NAMALWA (cell line): ENCODE measurements at regions not wholly inside any gene's neighbourhood (a gene's known extent, or its start where the extent isn't known, plus 50 kb on each side); places are given as distances from the start of the nearest gene placed in this dataset.
"Not testable (repeated sequence)": the region's sequence is repeated elsewhere in the genome, so short reads cannot be mapped to it uniquely, and the experiment has no call there.

Experiments
- DNase-seq: peaks from one replicate; pipeline ENCODE4 v3.0.0-alpha.2; 2015; ENCODE audit warnings: low spot score

DNA sequence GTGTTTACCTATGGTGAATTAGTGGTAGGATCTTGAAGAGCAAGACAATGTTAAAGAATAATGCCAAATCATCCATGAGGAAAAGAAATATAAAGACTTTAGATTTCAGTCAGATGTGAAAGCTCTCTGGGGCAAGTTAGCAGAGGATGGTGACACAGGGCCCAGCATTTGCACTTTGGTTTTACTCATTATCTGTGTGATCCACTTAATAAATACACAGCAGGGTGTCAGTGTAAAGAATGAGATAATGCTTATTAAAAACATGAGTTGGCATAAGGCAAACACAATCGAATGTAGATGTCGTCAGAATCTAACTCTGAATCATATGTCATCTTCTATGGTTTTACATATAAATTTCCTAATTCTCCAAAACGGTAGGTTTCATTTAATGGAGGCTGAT lies 130.4 kb upstream of the PREP start:
- DNase-seq = no peak

DNA sequence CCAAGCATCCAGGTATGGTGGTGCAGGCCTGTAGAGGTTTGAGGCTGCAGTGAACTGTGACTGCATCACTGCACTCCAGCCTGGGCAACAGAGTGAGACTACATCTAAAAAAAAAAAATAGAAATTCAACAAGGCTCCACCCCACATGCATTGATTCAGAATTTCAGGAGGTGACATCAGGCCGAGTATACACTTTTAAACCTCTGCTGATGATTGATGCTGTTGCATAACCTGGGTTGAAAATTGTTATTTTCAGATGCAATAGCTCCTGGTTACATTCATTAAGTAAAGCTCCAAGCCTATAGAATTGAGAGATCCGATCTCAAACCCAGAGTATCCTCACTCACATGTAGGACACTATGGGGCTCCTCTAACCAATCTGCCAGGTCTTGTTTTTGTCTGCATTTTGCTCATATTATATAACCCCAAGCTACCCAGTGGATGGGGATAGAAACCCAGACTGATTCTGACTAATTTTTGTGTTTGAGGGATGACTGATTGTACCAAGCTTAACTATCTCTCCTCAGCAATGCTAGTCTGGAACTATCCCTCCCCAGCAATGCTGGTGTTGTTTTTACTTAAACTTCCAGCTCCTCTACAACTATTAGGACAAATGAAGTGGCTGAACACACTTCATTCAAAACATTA lies 123.5 kb upstream of the PREP start:
- no peak for DNase-seq

DNA sequence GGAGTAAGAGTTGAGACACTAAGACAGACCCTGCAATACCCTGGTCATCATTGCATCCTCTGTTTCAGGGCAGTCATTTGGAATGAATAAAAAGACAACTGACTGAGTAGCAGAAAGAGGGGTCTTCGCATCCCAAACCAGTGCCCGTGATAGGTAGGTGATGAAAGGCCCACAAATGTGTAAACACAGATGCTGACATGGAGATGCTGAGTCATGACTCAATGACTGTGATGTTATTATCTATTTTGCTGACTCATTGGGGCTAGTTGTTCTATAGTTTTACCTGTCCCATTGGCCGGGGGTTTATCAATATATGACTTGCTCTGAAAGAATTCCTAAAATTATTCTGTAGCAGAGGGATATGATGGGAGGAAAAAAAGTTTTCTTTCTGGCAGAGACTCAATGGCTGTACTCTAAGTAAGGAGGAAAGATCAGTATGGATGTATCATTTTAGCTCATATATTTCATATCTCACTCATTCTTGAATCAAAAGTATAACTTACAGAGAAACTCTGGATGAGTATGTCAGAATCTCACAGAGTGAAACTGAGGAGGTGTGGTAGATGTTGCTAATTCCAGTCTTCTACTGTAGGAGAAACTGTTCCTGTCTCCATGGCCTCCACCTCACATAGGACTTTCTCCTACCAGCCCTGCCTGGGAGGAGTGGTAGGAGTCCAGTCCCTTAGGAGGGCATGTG lies 119.9 kb upstream of the PREP start:
- no peak for DNase-seq

DNA sequence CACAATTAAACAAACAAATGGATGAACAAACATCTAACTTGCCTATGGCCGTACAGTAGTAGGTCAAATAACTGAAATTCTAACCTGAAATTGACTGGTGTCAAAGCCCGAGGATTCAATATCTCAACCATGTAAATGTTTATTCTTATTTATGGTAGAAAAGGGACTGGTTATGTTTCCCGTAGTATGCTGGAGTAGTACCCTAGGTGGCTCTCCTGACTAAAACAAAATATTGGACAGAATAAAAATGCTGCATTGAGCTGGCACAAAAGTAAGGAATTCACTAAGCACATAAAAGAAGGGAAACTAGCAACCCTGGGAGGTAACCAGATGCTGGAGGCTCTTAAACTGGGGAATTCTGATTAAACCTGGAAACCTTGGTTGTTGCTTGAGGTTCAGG lies 117.1 kb upstream of the PREP start:
- DNase-seq = no peak

DNA sequence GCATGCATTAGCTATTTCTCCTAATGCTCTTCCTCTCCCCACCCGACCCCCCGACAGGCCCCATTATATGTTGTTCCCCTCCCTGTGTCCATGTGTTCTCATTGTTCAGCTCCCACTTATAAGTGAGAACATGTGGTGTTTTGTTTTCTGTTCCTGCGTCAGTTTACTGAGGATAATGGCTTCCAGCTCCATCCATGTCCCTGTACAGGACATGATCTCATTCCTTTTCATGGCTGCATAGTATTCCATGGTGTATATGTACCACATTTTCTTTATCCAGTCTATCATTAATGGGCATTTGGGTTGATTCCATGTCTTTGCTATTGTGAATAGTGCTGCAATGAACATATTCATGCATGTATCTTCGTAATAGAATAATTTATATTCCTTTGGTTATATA lies 116.1 kb upstream of the PREP start:
- not testable (repeated sequence) for DNase-seq

DNA sequence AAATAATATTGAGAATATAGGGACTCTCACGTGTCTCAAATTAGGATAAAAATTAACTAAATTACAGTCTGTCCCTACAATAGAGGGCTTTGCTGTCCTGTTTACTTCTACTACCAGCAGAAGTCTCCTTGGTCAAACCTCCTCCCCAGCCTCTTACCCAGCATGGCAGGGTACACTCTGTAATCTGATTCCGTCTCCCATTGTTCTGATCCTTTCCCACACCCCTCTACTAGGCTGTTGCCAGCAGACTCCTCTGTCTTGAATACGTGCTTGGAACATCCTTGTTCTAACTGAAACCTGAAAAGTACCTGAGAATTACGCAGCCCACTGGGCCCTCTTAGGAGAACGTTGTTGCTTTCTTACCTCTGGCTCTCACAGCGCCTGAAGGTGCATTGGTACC lies 112.2 kb upstream of the PREP start:
- no peak for DNase-seq

DNA sequence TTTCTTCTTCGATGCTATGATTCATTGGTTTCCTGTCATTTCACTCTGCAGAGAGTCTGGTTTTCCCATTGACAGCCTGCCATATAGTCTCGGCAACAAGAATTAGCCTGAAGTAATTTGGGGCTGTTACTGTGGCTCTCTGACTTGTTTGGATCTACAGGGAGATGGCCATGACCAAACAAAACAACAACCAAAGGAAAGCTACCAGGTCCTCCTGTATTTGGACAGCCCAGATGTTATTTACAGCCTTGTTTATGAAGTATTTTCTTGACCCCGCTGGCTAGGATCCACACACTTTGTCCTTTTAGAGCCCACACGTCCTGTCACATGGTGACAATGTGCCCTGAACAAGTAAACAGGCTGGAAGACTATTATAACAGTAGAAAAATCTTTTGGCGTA lies 111.4 kb upstream of the PREP start:
- DNase-seq = no peak

DNA sequence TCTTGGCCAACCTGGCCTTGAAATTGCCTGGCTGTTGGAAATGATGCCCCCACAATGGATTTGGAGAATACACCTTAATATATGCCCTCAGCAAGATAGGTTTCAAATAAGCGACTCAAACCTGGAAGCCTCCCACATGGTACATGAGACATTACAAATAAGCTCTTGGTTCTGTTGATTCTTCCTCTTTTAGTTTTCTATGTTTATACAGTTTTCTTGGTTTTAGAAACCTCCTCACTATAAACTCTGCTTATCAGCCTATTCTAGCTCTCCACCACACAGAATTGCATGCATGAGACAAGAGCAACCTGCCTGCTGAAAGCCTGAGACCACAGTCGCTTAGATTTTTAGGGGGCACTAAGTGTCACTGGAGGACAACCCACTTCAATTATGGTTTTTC lies 108.8 kb upstream of the PREP start:
- DNase-seq = no peak

DNA sequence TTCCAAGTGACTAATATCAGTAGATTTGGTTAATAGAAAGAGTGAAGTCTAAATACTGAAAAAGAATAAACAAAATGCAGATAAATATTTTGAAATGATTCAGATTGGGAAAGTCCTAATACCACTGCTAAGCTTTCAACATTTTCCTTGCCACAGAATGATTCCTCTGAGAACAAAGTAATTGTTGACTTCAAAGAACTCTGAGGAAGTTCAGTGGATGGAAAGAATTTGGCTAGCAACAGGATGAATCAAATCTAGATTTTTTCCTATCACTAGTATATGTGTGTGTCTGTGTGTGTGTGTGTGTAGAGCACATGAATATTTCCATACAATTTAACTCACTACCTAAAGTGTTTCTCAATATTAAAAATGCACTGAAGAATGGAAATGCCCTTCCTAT lies 107.9 kb upstream of the PREP start:
- no peak for DNase-seq

DNA sequence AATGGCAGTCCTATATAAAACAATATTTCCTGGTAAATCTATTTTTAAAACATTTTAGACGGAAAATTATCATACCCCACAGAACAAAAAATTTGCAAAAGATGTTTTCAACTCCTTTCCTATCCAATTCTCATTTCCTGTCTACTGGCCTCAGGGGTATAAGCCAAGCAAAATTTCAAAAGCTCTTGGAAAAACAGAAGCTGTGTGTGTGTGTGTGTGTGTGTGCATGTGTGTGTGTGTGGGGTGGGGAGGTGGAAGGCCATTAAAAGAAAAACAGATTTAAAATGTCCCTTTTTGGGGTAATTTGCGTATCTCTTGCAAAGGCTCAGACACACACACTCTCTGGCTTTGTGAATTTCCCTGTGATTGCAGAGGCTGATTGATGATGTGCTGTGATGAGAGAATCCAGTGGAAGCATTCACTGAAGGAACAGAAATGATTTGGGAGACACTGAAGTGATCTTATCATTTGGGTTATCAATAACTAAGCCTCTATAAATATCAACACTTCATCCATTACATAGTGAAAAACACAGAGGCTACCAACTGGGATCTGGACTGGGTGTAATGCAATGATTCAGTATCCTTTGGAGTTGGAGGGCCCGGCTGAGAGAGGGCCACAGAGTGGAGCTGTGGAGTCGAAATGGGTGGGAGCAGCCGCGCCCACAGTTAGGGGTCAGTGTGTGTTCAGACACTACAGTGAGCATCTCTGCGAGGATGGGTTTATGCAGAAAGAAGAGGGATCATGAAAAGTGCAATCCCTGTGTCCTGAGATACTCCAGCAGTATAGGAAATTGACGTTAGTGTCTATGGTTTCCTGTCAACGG lies 106.8 kb upstream of the PREP start:
- DNase-seq = no peak

DNA sequence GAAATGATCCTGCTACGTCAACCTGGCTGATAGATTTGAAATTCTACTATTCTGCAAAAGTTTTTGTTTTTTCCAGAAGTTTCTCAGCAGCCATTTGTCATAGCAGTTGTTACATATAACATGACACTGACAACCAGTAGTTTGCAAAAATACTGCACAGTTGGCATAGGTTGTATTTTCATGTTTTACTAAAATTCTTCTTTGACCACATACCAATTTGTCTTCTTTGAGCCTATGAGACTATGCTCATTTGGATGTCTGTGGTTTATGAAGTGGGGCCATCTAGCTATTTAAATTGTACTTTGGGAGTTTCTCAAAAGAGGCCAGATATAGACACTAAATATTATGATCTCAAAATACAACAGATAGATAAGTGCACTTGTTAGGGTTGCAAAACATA lies 104.9 kb upstream of the PREP start:
- DNase-seq = no peak

DNA sequence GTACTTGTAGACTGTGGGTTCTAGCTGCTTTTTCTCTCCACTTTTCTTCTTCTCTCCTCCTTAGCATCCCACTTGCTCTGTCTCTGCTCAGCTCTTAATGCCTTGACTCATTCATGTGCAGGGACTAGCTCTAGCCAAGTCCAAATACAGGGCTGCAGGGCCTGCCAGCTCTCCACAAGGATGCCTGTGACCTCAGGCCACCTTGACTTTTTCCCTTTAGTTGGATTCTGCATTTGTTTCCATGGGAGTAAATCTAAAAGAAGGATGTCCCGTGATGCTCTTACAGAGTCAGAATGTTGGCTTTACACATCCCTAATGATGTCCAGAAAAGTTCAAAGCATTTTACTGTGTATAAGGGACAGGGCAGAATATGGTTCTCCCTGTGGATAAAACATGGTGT lies 101.8 kb upstream of the PREP start:
- no peak for DNase-seq

DNA sequence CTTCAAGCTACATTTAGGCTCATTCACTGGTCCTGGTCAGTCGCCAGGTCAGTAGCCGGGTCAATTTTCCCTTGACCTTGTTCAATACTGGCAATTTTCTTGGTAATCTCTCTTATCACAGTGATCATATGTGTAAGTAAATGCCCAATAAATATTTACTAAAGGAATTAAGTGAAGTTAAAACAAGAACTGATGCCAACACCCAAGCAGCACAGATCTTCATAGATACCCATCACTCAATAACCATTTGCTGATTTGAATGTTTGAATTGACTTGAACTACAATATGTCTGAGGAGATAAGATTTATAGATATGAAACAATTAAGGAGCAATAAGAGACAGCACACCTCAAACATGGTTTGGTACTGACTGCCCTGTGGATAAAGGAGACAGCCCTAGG lies 100.8 kb upstream of the PREP start:
- DNase-seq = no peak

DNA sequence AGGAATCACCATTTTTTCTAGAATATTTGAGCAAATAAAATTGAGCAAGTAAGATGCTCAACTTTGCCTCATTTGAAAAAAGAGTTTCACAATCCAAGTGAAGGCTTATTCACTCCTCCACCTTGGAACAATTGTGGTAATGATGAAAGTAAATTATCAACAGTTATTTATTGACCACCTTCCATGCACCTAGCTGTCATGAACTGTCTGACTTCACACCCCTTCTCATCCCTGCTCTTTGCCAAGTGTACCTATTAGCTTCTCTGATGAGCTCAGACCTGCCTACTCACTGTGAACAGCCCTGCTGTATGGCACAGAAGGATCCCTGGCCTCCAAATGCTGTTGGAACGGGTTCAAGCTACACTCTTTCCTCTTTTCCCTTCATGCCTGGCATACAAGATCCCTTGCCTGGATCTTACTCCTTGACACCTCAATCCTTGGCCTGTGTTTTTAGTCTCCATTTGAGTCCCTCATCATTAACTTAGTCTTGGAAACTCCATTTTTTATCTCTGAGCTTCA lies 99.0 kb upstream of the PREP start:
- DNase-seq = no peak

DNA sequence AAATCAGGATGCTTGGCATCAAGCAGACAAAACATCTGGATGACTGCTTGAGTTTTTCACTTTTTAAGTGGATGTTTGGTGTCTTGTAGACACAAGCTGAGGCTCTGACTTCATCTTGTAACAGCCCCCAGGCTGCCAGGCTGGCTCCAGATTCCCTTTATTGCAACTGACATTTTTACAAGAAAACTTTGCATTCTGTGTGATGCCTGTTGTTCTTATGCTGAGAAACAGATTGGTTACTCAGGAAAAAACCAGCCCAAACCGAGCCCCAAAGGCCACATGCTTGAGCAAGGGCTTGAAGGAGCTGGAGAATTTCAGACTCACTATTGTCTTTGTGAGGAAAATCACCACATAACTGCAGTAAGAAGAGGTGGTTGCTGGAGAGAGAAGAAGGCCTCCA lies 98.4 kb upstream of the PREP start:
- no peak for DNase-seq

DNA sequence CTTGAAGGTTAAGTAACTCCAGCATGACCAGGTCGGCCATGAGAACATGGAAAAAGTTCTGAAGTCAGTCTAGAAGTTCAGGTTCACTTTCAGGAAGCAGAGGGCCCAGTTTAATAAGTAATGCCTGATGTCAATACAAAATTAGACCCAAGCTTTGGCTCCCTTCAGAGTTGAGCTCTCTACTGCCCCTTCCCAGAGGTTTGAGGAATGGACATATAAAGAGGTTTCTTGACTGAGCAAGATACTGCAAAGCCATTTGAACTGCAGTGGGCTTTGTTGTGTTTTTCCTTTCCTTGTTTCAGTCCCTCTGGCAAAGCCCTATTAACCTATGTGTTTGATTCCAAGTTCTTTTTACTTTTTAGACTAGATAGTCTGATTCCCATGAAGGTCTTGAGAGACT lies 97.8 kb upstream of the PREP start:
- DNase-seq = peak; percentile 7

DNA sequence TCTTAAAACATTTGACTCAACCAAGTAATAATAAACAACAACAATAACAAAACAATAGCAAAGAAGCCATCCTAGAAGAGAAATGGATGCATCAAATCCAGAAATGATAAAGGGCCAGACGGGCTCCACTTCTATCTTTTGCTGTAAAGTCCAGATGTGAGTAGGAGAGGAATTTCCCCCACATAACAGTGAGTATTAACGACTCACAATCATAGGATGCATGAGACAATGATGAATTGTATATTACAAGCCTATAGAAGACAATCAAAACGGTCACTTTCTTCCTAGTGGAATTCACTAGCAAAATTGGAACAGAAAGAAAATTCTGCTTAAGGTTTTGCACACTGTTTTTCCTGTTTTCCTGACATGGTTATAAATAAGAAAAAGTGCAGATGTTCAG lies 97.0 kb upstream of the PREP start:
- DNase-seq = no peak

DNA sequence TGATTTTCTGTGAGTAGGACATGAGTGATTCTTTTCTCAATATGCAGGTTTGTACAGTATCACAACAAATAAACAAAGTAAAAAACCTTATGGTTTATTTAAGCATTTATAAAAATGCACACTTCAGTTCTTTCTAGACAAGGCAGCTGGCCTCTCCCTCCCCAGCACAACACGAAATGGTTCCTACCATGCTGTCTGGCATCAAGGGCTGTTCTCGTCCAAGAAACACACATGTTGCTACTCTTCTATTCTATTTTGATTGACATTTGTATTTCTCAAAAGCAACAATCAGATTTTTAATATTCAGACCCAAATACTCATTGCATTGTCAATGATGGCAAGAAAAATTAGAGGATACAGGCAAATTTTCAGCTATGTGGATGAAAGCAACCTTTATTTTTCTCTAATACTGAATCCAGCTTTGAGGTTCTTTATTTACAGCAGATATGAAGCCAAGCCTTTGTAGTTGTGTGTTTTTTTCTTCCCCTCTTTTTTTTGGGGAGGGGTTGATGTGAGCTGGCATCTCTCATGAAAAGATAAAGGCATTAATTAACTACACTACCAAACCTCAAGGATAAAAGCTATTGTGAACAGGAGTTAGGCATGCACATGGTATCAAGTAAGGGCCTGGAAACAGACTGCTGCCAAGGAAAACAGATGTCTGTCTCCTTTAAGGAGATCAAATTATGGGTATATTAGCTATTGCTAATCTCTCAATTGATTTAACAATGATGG lies 96.4 kb upstream of the PREP start:
- no peak for DNase-seq

DNA sequence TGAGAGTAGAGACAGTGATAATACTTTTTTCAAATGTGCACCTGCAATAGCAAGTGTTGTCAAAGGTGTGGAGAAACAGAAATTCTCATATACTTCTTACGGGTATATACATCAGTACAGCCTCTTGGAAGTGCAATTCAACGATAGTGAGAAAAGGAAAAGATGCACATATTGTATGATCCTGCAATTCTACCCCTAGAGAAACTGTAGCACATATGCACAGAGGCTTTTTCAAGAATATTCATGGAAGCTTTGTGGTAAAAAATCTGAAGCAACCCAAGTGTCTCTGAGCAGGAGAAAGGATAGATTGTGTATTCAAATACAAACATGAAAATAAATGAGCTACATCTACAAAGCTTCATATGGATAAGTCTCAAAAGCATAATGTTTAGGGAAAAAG lies 94.7 kb upstream of the PREP start:
- DNase-seq = no peak

DNA sequence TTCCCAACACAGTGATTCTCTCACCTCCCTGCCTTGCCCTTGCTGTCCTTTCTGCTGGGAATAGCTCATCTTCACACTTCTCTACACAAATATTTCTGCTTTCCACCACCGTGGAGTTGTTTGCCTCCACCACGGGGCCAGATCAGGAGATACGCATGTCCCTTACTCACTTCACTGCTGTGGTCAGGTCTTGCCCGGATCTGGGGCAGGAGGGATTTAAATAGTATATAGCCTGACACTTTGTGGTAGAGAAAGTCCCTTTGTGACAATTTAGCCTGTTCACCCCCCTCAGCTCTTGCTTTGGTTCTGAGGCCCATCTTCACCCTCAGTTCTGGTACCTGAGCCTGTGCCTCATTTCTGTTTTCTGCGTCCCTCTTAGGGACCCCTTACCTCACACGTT lies 92.6 kb upstream of the PREP start:
- no peak for DNase-seq

DNA sequence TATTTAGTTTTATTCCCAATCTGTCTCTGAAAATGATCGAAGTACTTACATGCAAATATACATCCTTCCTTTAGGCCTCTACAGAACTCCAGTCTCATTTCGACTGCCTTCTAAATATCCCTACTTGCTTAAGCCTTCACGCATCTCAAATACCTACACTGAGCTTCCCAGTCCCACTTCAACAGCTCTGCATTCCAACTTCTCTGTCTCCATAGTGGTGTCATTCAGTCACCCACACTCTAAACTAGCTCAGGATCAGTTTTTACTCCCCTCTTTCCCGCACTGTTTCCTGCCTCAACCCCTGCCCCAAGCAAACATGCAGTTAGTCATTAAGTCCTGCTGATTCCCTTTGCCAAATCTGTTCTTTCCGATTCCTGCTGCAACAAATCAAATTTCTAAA lies 91.8 kb upstream of the PREP start:
- no peak for DNase-seq

DNA sequence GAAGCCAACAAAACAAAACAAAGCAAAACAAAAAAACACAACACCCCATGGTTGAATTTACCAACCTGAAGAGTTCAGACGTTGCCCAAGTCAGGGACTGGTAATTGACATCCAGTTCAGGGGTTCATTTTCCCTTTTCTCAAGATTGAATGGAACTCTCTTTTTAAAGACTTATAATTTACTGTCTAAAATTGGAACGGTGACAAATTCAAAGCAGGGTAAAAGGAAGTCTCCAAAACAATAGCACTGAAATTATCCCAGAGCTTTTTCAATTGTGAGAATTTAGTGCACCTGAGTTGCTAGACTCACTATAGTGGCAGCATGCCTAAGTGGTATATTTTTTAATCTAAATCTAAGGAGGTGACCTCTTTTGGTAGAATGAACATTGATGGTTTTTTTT lies 90.9 kb upstream of the PREP start:
- DNase-seq = no peak
